Lung (tissue), 11 donors: ENCODE measurements at regions not wholly inside any gene's neighbourhood (a gene's known extent, or its start where the extent isn't known, plus 50 kb on each side); places are given as distances from the start of the nearest gene placed in this dataset.
A peak's percentile ranks its signal among the peaks of the same experiment; 100 is the strongest.
"Not testable (repeated sequence)": the region's sequence is repeated elsewhere in the genome, so short reads cannot be mapped to it uniquely, and the experiment has no call there.

ENCODE experiments used
- ATAC-seq: fragments of 200-7000 bp; cut with Tn5 transposase; one replicate; pipeline ENCODE4 v1.9.1; 2020; ENCODE audit warnings: moderate number of reproducible peaks; ENCODE audit not compliant: insufficient read depth, low FRiP score
- DNase-seq, 3 donors: peaks; one replicate each; pipeline ENCODE4 v3.0.0-alpha.2; 2013 to 2017
- H3K27ac ChIP-seq, 2 donors: one replicate each; pipeline ENCODE4 v1.5.1; 2013; ENCODE audit warnings: mild to moderate bottlenecking in 2 of 2, moderate library complexity in 2 of 2, control low read depth in 1 of 2, inconsistent platforms in 1 of 2, low read depth in 1 of 2, low read length in 1 of 2
- H3K27me3 ChIP-seq, 3 donors: one replicate each; pipeline ENCODE4 v1.5.1; 2013; ENCODE audit warnings: low read length in 2 of 3; ENCODE audit not compliant: control insufficient read depth in 3 of 3, insufficient read depth in 3 of 3
- H3K36me3 ChIP-seq, 4 donors: one replicate each; pipeline ENCODE4 v1.5.1; 2013; ENCODE audit warnings: low read length in 4 of 4, mild to moderate bottlenecking in 1 of 4, moderate library complexity in 1 of 4; ENCODE audit not compliant: control insufficient read depth in 4 of 4, insufficient read depth in 4 of 4
- H3K4me1 ChIP-seq, 5 donors: one replicate each; pipeline ENCODE4 v1.5.1; 2013; ENCODE audit warnings: low read length in 5 of 5, mild to moderate bottlenecking in 2 of 5, moderate library complexity in 1 of 5; ENCODE audit not compliant: control insufficient read depth in 5 of 5, insufficient read depth in 5 of 5
- H3K4me3 ChIP-seq: one replicate; pipeline ENCODE4 v1.5.1; 2013; ENCODE audit warnings: mild to moderate bottlenecking, control low read depth, moderate library complexity
- H3K9ac ChIP-seq, 2 donors: one replicate each; pipeline ENCODE4 v1.5.1; 2013; ENCODE audit warnings: low read length in 2 of 2, control low read depth in 1 of 2; ENCODE audit not compliant: insufficient read depth in 1 of 2
- H3K9me3 ChIP-seq, 4 donors: one replicate each; pipeline ENCODE4 v1.5.1; 2013; ENCODE audit warnings: low read length in 3 of 4, mild to moderate bottlenecking in 1 of 4, moderate library complexity in 1 of 4; ENCODE audit not compliant: control insufficient read depth in 4 of 4, insufficient read depth in 3 of 4
- CTCF ChIP-seq: IDR thresholded peaks from 2 replicates; pipeline ENCODE4 v1.5.1; 2012; ENCODE audit warnings: mild to moderate bottlenecking; ENCODE audit errors: control extremely low read depth, extremely low read depth
- WGBS, 2 donors: extraction: QIAGEN DNeasy Blood & Tissue Kit; methylation state at CpG; one replicate each; pipeline ENCODE4 v1.1.7; 2013; 5-methylcytosine and 5-hydroxymethylcytosine counted together
- donor health status: control.
- donor health status: control.
- donor health status: Bipolar disorder and iron deficiency.
- donor health status: healthy.
- donor health status: DM: yes; HTN: yes; CAD: no.

DNA sequence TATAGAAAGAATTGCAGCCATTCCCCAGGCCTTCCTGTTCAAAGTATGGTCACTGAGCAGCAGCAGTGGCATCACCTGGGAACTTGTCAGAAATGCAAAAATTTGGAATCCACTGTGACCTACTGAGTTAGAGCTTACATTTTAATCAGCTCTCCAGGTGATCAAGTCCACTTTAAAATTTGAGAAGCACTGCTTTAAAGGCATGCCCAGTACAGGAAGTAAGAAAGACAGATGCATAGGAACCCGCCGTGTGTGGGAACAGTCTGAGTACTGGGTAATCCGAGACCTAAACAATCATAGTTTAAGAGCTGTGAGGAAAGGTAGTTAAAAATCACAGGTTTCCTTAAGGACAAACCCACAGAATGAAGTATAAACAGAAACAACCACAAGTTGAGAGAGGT, 462.4 kb downstream of the RAB38 start:
- Histone ChIP-seq H3K27me3 (no peaks in the 10 kb centered on the region), H3K4me1 (no peaks in the 10 kb centered on the region), H3K27ac (no peak overlapping the region), H3K4me3 (no peak overlapping the region), H3K36me3 (no peaks in the 10 kb centered on the region), H3K9ac (no peak overlapping the region), H3K9me3 (no peaks in the 10 kb centered on the region)
- no peak for ATAC-seq
- WGBS, 2 donors = 20 to 28% methylated on average over 3 of the region's 3 CpGs
- DNase-seq = peak in 1 of 3 donors; percentile 9
- TF ChIP-seq CTCF = no peak

GRCh38 chr11:87712391-87712790, 462.9 kb downstream of the RAB38 start:
- H3K27ac ChIP-seq = no peak overlapping the region
- no peak overlapping the region for H3K9ac ChIP-seq
- WGBS, 2 donors = 51 to 73% methylated on average over 3 of the region's 3 CpGs
- no peak for DNase-seq
- no peaks in the 10 kb centered on the region for H3K9me3 ChIP-seq
- H3K27me3 ChIP-seq = no peaks in the 10 kb centered on the region
- ATAC-seq = no peak
- no peak overlapping the region for H3K4me3 ChIP-seq
- no peak for TF ChIP-seq CTCF
- no peaks in the 10 kb centered on the region for H3K36me3 ChIP-seq
- no peaks in the 10 kb centered on the region for H3K4me1 ChIP-seq

DNA sequence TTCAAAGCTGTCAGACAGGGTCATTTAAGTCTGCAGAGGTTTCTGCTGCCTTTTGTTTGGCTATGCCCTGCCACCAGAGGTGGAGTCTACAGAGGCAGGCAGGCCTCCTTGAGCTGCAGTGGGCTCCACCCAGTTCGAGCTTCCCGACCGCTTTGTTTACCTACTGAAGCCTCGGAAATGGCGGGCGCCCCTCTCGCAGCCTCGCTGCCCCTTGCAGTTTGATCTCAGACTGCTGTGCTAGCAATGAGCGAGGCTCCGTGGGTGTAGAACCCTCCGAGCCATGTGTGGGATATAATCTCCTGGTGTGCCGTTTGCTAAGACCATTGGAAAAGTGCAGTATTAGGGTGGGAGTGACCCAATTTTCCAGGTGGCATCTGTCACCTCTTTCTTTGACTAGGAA, 471.7 kb downstream of the RAB38 start:
- not testable (repeated sequence) for DNase-seq, ATAC-seq, H3K36me3 ChIP-seq, H3K27me3 ChIP-seq, H3K9ac ChIP-seq, H3K9me3 ChIP-seq, H3K4me3 ChIP-seq, H3K4me1 ChIP-seq, H3K27ac ChIP-seq
- WGBS, 2 donors = 87 to 91% methylated on average over 12 of the region's 12 CpGs

DNA sequence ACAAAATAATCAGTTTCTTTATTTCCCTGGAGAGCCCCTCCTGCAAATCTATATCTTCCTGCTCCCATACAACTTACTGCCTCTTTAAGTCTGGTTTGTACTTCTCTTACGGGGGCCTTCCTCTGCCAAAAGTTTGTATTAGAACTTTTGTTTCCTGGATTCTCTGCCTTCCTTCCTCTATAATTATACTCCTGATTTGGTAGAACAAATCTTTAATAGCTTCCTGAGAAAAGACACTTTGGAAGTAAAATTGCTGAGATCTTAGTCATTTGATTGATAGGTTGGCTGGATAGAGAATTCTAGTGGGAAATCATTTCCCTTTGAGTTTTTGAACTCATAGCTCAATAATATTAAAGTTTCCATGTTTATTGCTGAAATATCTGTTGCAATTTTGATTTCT, 499.2 kb downstream of the RAB38 start:
- no peak overlapping the region for H3K4me3 ChIP-seq

More for the DNA sequence above, 499.2 kb downstream of the RAB38 start:
- no peaks in the 10 kb centered on the region for H3K27me3 ChIP-seq
- ATAC-seq (no peak), DNase-seq (no peak)
- no peak overlapping the region for H3K9ac ChIP-seq
- TF ChIP-seq CTCF = no peak
- no peak overlapping the region for H3K27ac ChIP-seq
- no peaks in the 10 kb centered on the region for H3K36me3 ChIP-seq
- H3K9me3 ChIP-seq = no peaks in the 10 kb centered on the region
- 40 to 43% methylated on average over 1 of the region's 1 CpG for WGBS, 2 donors
- H3K4me1 ChIP-seq = no peaks in the 10 kb centered on the region
